ENCODE measurements at regions not wholly inside any gene's neighbourhood (a gene's known extent, or its start where the extent isn't known, plus 50 kb on each side); places are given as distances from the start of the nearest gene placed in this dataset.

DNA sequence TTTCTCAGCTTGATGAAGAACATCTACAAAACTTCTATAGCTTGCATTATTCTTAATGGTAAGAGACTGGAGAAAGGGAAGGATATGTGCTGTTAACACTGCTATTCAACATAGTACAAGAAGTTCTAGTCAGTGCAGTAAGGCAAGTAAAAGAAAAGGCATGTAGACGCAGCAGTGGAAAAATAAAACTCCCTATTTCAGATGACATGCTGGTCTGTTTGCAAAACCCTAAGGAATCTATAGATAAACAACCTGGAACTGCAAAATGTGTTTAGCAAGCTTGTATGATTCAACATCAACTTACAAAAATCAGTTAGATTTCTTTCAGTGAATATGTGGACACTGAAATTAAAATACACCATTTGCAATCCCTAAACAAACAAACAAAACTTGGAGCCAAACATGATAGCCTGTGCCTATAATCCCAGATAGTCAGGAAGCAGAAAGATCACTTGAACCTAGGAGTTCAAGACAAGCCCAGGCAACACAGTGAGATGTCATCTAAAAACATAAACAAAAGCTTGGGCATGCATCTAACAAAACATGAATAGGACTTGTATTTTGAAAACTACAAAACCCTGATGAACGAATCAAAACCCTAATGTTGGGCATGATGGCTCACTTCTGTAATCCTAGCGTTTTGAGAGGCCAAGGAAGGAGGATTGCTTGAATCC, 293.6 kb upstream of the RGS6 start:
- no peak for DNase-seq (ENCODE audit: low read depth)

DNA sequence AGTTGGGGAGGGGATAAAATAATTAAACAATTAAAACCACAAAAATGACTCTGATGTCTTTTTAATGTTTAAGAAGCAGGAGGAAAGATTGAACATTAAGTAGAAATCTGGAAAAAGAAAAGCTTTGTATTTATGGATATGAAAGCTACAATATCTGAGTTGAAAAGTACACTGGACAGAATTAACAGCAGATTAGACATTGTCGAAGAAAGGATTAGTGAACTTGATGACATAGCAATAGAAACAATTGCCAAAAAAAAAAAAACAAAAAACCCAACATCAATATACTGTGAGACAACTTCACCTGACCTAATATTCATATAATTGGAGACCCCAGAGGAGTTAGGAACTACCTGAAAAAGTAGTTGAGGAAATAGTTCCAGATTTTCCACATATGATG, 289.5 kb upstream of the RGS6 start:
- DNase-seq (ENCODE audit: low read depth) = no peak

- DNase-seq (ENCODE audit: low read depth) = no peak
Observed at GRCh38 chr14:71645656-71646055, 286.6 kb upstream of the RGS6 start.

DNA sequence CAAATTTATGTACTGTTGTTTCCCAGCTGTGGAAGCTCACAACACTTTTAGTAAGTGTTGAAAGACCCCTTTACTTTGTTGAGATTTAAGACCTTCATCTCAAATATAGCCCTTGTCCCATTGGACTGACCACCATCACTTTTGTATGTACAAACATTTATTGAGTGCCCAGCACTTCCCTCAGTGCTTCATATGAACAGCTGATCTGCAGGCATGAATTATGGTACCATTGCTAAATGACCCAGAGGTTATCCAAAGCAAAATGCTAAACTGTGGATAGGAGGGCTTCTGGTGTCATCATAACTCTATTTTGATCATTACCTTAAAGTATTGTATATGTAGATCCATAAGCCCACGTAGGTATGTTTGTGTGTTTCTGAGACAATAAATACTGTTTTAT, 285.7 kb upstream of the RGS6 start:
- no peak for DNase-seq (ENCODE audit: low read depth)

DNA sequence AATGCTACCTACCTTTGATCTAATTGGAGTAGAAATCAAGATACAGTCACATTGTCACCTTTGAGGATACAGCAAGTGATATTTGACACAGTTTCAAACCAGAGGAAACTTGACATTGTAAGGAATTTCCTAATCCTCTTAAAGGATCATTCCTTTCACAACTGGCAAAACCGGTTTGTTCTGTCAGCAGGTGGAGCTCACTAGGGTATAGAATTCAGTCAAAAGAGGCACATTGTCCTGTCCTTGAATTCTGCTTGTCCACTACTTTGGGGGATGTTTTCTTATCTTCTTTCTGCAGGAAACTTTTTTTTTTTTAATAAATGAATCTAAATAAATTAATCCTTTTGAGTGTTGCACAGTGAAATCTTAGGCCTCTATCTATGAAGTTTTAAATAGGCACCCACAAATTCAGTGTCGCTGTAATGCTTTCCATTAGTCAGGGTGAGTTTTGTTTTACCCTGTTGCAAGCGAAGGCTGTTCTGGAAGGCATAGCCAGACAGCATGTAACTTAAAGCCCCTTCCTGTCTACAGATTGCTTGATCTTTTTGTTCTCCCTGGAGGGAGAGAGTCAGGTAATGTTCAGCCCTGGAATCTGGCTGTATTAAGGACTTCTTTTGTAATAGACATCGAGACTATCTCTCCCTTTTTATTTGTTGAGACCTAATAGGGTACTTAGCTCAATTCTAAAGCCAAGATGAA, 285.0 kb upstream of the RGS6 start:
- no peak for DNase-seq (ENCODE audit: low read depth)

- DNase-seq (ENCODE audit: low read depth) = no peak
Observed at GRCh38 chr14:71648725-71649124, 283.5 kb upstream of the RGS6 start.

DNA sequence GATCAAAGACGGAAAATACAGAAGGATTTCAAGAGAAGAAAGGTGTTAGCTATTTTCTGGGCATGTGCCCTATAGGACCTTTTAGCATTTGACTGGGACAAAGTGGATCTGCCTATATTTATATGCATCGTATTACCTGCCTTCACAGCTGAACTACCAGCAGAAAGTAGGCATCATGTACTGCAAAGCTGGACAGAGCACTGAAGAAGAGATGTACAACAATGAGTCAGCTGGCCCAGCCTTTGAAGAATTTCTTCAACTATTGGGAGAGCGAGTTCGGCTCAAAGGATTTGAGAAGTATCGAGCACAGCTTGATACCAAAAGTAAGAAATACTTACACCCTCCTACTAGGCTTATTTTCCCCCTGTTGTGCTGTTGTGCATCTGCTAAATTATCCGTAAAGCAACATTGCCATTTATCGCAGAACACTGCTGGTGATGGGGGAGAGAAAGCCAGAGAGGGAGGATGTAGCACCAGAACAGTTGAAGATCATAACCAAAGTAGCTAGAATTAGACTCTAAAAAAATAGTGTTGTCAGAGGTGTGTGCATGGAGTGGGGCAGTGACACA, 282.0 kb upstream of the RGS6 start:
- no peak for DNase-seq (ENCODE audit: low read depth)

- no peak for DNase-seq (ENCODE audit: low read depth)
Observed at GRCh38 chr14:71651228-71651627, 281.0 kb upstream of the RGS6 start.

GRCh38 chr14:71652368-71652767, 279.9 kb upstream of the RGS6 start:
- DNase-seq (ENCODE audit: low read depth) = no peak

- no peak for DNase-seq (ENCODE audit: low read depth)
Observed at GRCh38 chr14:71654810-71655209, 277.4 kb upstream of the RGS6 start.

DNA sequence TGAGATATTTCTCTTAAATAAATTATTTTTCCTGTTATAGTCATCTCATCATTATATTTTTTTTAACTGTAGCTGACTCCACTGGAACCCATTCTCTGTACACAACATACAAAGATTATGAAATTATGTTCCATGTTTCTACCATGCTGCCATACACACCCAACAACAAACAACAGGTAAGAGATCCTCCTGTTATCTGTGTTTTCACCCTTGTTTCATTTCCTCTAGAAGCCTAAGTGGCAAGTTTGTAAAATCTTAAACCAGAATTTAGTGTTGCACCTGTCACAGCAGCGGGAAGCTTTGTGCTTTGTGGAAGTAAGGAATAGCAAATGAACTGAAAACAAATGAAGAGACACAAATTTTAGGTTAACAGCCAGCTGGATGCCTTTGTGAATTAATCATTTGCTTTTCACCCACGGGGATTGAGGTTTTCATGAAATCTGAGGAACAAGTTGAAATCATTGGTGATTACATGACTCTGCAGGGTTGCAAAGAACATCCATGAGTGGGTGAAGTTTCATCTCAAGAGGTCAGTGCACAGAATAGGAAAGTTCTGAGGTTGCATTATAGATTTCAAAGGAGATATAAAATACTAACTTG, 273.9 kb upstream of the RGS6 start:
- DNase-seq (ENCODE audit: low read depth) = no peak

- no peak for DNase-seq (ENCODE audit: low read depth)
Observed at GRCh38 chr14:71659159-71659558, 273.1 kb upstream of the RGS6 start.

DNA sequence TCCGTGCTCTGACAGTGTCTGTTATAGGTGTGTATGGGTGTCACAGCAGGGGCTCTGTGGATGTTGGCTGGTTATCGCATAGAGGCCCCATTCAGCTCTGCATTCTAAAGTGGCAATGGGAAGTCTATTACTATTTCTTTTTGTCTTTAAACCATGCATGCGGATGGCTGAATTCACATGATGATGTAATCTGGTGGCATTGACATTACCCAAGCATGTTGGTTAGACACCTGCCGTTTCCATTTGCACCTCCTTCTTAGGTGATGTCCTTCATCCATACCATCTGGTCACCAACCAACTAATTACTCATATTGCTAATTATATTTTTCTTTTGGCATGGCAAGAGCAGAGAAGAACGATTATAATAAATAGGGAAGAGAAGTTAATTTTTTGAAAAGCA, 270.8 kb upstream of the RGS6 start:
- no peak for DNase-seq (ENCODE audit: low read depth)

DNA sequence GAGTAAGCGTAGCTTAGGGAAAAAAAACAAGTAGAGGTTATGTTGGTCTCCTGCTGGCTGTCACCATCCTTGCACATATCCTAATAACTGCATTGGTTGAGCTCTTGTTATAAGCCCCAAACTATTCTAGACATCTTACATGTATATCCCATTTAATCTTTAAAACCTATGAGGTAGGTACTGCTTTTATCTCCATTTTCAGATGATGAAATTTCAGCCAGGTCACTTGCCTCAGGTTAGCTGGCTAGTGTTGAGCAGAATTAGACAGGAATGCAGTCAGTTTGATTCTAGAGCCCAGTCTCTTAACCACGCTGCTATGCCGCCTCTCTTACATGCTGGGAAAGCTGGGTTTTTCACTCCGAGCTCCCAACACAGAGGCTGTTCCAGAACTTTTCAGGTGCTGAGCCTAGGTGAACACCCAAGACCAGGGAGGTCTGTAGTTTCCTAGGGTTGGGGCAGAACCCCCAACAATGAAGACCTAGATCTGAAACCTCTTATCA, 269.9 kb upstream of the RGS6 start:
- no peak for DNase-seq (ENCODE audit: low read depth)

- no peak for DNase-seq (ENCODE audit: low read depth)
Observed at GRCh38 chr14:71665157-71665556, 267.1 kb upstream of the RGS6 start.

DNA sequence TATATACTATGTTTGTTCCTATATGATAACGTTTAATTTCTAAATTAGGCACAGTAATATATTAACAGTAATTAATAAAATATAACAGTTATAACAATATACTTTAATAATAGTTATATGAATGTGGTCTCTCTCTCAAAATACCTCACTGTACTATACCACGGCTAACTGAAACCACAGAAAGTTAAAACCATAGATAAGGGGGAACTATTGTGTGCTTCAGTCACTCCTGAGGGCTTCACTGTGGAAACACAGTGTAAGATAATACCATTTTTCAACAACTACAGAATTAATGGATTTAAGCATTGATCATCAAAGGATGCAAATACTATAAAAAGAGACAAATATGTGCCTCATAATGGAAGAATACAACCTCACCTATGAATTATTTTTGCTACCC, 266.4 kb upstream of the RGS6 start:
- DNase-seq (ENCODE audit: low read depth) = no peak

DNA sequence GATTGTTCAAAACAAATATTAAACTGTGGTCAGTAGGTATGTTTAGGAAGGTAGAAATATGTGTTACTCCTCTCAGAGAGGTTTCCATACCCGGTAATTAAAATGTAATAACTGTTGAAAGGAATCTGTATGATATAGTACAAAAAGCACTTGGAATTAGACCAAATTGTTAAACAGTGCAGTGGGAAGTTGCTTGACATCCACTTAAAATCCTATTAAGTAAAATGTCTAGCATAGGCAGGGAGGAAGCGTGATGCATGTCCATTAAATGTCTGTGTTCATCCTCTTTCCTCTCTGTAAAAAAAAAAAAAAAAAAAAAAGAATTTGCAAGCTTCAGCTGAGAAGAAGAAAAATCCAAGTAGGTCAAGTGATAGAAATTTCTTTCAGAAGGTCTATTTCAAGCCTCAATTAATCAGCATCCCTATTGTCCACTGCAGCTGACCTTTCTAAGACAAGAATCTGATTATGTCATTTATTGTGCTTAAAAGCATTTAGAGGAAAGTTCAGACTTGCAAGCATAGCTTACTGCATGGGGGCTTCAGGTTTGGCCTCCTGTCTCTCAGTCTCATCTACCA, 265.6 kb upstream of the RGS6 start:
- no peak for DNase-seq (ENCODE audit: low read depth)

DNA sequence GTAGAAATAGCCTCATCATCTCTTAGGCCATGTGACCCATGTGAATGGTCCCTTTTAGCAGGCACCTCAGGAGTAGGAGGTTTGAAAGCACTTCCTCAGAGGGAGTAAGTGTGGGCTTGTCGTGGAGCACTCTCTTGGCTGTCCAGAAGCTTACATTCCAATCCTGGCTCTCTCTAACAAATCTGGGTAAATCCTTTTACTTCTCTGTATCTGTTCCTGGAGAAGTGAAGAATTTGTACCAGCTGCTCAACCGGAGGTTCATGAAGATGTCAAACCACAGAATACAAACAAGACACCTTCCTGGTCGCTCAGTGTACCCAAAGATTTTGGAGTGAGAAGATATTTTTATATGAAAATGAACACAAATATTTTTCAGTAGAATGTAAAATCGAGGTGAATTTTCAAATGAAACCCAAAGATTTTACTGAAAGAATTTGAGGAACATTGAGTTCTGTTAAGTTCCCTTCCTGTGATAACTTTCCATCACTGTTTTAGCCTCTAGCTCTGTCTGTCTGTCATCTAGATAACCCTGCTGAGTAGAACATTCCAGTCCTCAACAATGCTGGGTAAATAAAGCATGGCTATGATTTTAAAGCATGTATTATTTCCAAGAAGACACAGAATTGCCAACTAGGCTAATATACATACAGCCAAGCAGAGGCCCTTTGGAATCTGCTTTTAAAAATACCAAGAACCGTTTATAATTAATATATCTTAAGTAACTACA, 263.9 kb upstream of the RGS6 start:
- DNase-seq (ENCODE audit: low read depth) = no peak

GRCh38 chr14:71672596-71672995, 259.6 kb upstream of the RGS6 start:
- no peak for DNase-seq (ENCODE audit: low read depth)

GRCh38 chr14:71675126-71675899, 256.9 kb upstream of the RGS6 start:
- no peak for DNase-seq (ENCODE audit: low read depth)

DNA sequence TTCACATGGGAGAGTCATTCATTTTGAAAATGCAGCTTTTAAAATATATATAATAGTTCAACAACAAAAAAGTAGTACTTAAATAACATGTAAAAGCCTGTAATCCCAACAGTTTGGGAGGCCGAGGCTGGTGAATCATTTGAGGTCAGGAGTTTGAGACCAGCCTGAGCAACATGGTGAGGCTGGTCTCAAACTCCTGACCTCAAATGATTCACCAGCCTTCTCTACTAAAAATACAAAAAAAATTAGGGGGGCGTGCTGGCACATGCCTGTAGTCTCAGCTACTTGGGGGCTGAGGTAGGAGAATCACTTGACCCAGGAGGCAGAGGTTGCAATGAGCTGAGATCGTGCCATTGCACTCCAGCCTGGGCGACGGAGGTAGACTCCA, 256.3 kb upstream of the RGS6 start:
- DNase-seq (ENCODE audit: low read depth) = no peak

All from activated T-cell treated with anti-CD3 and anti-CD28 coated beads for 48 hours (primary cell).